ENCODE measurements at regions not wholly inside any gene's neighbourhood (a gene's known extent, or its start where the extent isn't known, plus 50 kb on each side); places are given as distances from the start of the nearest gene placed in this dataset.

DNA sequence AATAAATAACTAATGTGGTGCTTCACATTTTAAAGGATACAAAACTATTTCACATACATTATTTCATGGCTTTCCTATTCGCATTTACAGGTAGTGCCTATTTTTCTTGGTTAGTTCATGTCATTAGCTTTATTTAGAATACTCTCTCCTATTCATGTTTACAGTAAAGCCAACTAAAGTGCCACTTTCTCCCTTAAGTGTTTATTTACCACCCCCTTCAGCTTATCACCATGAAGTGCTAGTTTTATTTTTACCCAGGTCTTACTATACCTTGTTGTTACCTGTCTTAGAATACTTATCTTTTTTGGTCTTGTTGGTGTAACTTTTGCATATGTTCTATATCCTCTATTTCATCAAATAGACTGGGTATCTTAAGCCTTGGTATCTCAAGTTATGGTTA is 715.2 kb upstream of the TENM4 start:
- Histone ChIP-seq H3K27ac (no peak overlapping the region), H3K27me3 (replicated peaks) (no peaks in the 10 kb centered on the region), H3K36me3 (replicated peaks) (no peaks in the 10 kb centered on the region), H3K4me3 (ENCODE audit: low read depth, low read length) (no peak overlapping the region)
- DNase-seq = no peak
- in situ Hi-C loops (cut with HindIII; ENCODE audit: low pct_ligation_motif_present, low sequenced_read_pairs) = no loop called here
- TF ChIP-seq, protein P1, sequence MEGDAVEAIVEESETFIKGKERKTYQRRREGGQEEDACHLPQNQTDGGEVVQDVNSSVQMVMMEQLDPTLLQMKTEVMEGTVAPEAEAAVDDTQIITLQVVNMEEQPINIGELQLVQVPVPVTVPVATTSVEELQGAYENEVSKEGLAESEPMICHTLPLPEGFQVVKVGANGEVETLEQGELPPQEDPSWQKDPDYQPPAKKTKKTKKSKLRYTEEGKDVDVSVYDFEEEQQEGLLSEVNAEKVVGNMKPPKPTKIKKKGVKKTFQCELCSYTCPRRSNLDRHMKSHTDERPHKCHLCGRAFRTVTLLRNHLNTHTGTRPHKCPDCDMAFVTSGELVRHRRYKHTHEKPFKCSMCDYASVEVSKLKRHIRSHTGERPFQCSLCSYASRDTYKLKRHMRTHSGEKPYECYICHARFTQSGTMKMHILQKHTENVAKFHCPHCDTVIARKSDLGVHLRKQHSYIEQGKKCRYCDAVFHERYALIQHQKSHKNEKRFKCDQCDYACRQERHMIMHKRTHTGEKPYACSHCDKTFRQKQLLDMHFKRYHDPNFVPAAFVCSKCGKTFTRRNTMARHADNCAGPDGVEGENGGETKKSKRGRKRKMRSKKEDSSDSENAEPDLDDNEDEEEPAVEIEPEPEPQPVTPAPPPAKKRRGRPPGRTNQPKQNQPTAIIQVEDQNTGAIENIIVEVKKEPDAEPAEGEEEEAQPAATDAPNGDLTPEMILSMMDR (IDR thresholded peaks at IDR 0.05; ENCODE audit: low read depth, low read length, missing control alignments) = no peak

DNA sequence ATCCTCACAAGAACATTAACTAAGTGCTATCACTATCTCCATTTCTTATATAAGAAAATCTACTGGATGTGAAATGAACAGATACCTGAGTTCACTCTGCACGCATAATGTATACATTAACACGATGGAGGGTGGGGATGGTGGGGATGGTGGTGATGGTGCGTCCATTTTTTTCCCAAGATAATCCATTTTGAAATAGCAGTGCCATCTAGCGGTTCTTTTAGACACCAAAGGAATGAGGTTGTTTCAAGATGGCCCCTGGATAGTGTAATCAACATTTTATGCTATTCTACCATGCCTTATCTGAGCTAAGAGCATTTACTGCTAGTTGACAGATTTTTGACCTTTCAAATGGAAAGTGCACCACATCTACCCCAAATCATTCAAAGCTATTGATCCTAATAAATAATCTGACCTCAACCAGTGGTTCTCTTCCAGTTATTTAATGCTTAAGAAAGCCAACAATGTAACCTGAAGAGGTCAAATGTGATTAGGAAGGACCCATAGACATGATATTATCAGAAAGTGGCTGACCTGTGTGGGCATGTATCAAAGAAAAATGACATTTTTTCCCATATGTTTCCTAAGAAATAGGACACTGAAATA is 714.7 kb upstream of the TENM4 start:
- H3K27me3 ChIP-seq (replicated peaks) = no peaks in the 10 kb centered on the region
- TF ChIP-seq, protein P1 (IDR thresholded peaks at IDR 0.05; ENCODE audit: low read depth, low read length, missing control alignments) = peak; percentile 65
- in situ Hi-C loops (cut with HindIII; ENCODE audit: low pct_ligation_motif_present, low sequenced_read_pairs) = no loop called here
- H3K27ac ChIP-seq = no peak overlapping the region
- H3K4me3 ChIP-seq (ENCODE audit: low read depth, low read length) = no peak overlapping the region
- DNase-seq = peak; percentile 40
- no peaks in the 10 kb centered on the region for H3K36me3 ChIP-seq (replicated peaks)

DNA sequence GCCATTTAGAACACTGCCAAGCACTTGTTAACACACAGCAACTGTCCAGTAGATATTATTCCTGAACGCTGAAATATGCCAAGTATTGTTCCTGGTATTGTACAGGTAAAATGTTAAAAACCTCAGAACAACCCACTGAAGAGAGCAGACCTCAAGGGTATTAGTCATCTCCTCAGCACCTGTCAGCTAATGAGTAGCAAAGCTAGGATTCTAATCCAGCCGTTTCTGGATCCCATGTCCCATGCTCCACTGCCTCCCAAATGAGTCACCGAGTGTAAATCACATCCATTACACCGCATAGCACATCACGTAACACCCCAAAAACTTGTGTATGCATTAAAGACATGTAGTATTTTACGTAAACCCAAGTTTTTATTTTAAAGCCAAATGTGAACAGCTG is 705.4 kb upstream of the TENM4 start:
- no peak for DNase-seq
- H3K36me3 ChIP-seq (replicated peaks) = no peaks in the 10 kb centered on the region
- no peak overlapping the region for H3K4me3 ChIP-seq (ENCODE audit: low read depth, low read length)
- no peak overlapping the region for H3K27ac ChIP-seq
- in situ Hi-C loops (cut with HindIII; ENCODE audit: low pct_ligation_motif_present, low sequenced_read_pairs) = no loop called here
- TF ChIP-seq, protein P1 (IDR thresholded peaks at IDR 0.05; ENCODE audit: low read depth, low read length, missing control alignments) = no peak
- no peaks in the 10 kb centered on the region for H3K27me3 ChIP-seq (replicated peaks)

DNA sequence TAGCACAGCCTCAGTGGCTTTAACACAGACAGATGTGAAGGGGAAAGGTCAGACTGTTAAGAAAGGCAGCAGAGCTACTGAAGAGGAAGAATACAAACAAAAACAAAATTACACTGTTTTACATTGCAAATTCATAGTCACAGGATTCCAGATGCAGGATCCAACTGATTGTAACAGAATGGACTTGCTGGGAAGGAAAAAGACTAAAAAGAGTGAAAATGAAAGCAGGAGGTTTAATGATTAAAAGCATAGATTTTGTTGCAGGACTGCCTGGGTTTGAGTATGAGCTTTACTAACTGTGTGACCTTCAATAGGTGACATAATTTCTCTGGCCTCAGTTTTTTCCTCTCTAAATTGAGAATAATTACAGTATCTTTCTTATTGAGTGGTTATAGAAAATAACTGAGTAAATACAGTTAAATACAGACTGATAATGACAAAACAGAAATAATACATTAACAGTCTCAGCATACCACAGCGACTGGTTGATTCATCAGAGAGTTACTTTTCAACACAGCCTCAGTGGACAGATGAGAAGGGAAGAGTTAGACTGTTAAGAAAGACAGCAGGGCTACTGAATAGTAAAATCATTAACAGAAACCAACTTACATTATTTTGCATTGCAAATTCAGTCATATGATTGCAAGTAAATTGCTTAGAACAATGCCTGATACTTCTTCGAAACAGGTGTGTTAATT is 704.2 kb upstream of the TENM4 start:
- in situ Hi-C loops (cut with HindIII; ENCODE audit: low pct_ligation_motif_present, low sequenced_read_pairs) = no loop called here
- TF ChIP-seq, protein P1 (IDR thresholded peaks at IDR 0.05; ENCODE audit: low read depth, low read length, missing control alignments) = no peak

DNA sequence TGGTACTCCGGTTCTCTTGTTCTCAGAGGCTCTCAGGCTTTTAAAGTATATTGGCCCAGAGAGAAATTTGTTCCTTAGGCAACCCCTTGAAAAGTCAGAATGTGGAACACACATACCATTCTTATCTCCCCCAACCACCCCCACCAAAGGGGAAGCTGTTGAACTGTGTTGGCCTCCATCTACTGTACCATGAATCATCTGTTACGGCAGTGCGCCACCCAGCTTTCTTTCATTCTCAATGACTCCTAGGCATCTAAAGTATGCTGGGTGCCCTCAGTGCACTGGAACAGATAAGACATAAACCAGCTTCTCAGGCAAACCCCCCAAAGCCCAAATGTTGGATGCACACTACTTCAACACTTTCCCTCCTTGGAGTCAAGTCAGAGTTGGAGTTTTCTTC is 696.2 kb upstream of the TENM4 start:
- Histone ChIP-seq H3K27ac (peak overlapping the region; percentile 6), H3K4me3 (ENCODE audit: low read depth, low read length) (no peak overlapping the region), H3K27me3 (replicated peaks) (no peaks in the 10 kb centered on the region), H3K36me3 (replicated peaks) (no peaks in the 10 kb centered on the region)
- DNase-seq = peak; percentile 85
- in situ Hi-C loops (cut with HindIII; ENCODE audit: low pct_ligation_motif_present, low sequenced_read_pairs) = no loop called here
- TF ChIP-seq, protein P1 (IDR thresholded peaks at IDR 0.05; ENCODE audit: low read depth, low read length, missing control alignments) = peak; percentile 23

More for the DNA sequence above, 704.2 kb upstream of the TENM4 start:
- no peaks in the 10 kb centered on the region for H3K27me3 ChIP-seq (replicated peaks)
- no peak overlapping the region for H3K27ac ChIP-seq
- no peak for DNase-seq
- no peak overlapping the region for H3K4me3 ChIP-seq (ENCODE audit: low read depth, low read length)
- no peaks in the 10 kb centered on the region for H3K36me3 ChIP-seq (replicated peaks)

Measured in brain microvascular endothelial cell (primary cell).